Neuronal stem cell (in vitro differentiated cells): ENCODE measurements at regions not wholly inside any gene's neighbourhood (a gene's known extent, or its start where the extent isn't known, plus 50 kb on each side); places are given as distances from the start of the nearest gene placed in this dataset.
"Not testable (repeated sequence)": the region's sequence is repeated elsewhere in the genome, so short reads cannot be mapped to it uniquely, and the experiment has no call there.

ENCODE experiments used
- DNase-seq: peaks from one replicate; pipeline ENCODE4 v3.0.0-alpha.2; 2013; ENCODE audit warnings: low spot score
- H2AFZ ChIP-seq: one replicate; pipeline ENCODE4 v1.6.1; 2013; ENCODE audit warnings: mild to moderate bottlenecking, low read length, inconsistent platforms
- H2AK5ac ChIP-seq: 2 replicates; pipeline ENCODE4 v1.6.1; 2013; ENCODE audit warnings: low read depth, mild to moderate bottlenecking, inconsistent platforms, low read length, moderate library complexity, mixed read lengths
- H2BK120ac ChIP-seq: 2 replicates; pipeline ENCODE4 v1.6.1; 2013; ENCODE audit warnings: low read depth, mild to moderate bottlenecking, inconsistent platforms, low read length, moderate library complexity, mixed read lengths
- H2BK12ac ChIP-seq: one replicate; pipeline ENCODE4 v1.6.1; 2013; ENCODE audit warnings: low read length, inconsistent platforms
- H2BK15ac ChIP-seq: 2 replicates; pipeline ENCODE4 v1.6.1; 2013; ENCODE audit warnings: mild to moderate bottlenecking, low read length, inconsistent platforms, mixed read lengths
- H2BK5ac ChIP-seq: one replicate; pipeline ENCODE4 v1.6.1; 2013; ENCODE audit warnings: inconsistent platforms, mild to moderate bottlenecking, low read length, moderate library complexity
- H3K14ac ChIP-seq: one replicate; pipeline ENCODE4 v1.6.1; 2013; ENCODE audit warnings: low read length, inconsistent platforms
- H3K18ac ChIP-seq: 2 replicates; pipeline ENCODE4 v1.6.1; 2013; ENCODE audit warnings: low read length, inconsistent platforms
- H3K23ac ChIP-seq: 2 replicates; pipeline ENCODE4 v1.6.1; 2013; ENCODE audit warnings: low read depth, mild to moderate bottlenecking, mixed read lengths, low read length, inconsistent platforms; ENCODE audit not compliant: poor library complexity
- H3K27ac ChIP-seq: replicated peaks from 3 replicates; pipeline ENCODE4 v1.5.1; 2013; ENCODE audit warnings: low read length, inconsistent platforms
- H3K27me3 ChIP-seq, 3 experiments: 2 replicates each; pipeline ENCODE4 v1.6.1; 2013; ENCODE audit warnings: low read length in 3 of 3, mild to moderate bottlenecking in 2 of 3, inconsistent platforms in 1 of 3, low read depth in 1 of 3, mixed read lengths in 1 of 3, moderate library complexity in 1 of 3; ENCODE audit not compliant: control insufficient read depth in 3 of 3, insufficient read depth in 3 of 3
- H3K36me3 ChIP-seq, 2 donors: replicated peaks in 1 of 2; 2 replicates each; pipeline ENCODE4 v1.6.1; 2013; ENCODE audit warnings: low read length in 2 of 2; ENCODE audit not compliant: control insufficient read depth in 2 of 2, insufficient read depth in 2 of 2
- H3K4ac ChIP-seq: 2 replicates; pipeline ENCODE4 v1.6.1; 2013; ENCODE audit warnings: inconsistent platforms, mild to moderate bottlenecking, low read length, moderate library complexity
- H3K4me1 ChIP-seq, 2 donors: 1 replicate in 1 of 2; 2 replicates in 1 of 2; pipeline ENCODE4 v1.6.1; 2013; ENCODE audit warnings: low read length in 2 of 2, low read depth in 1 of 2; ENCODE audit not compliant: control insufficient read depth in 2 of 2, insufficient read depth in 1 of 2
- H3K4me2 ChIP-seq: one replicate; pipeline ENCODE4 v1.6.1; 2013; ENCODE audit warnings: mild to moderate bottlenecking, low read length, inconsistent platforms; ENCODE audit not compliant: insufficient read depth, poor library complexity, severe bottlenecking
- H3K4me3 ChIP-seq, 2 donors: 2 replicates each; pipeline ENCODE4 v1.5.1; 2013; ENCODE audit warnings: low read length in 2 of 2, mild to moderate bottlenecking in 2 of 2, inconsistent platforms in 1 of 2, moderate library complexity in 1 of 2
- H3K79me1 ChIP-seq: one replicate; pipeline ENCODE4 v1.6.1; 2013; ENCODE audit warnings: low read depth, mild to moderate bottlenecking, inconsistent platforms, low read length, moderate library complexity
- H3K9ac ChIP-seq: one replicate; pipeline ENCODE4 v1.6.1; 2013; ENCODE audit warnings: mild to moderate bottlenecking, low read depth, low read length, inconsistent platforms; ENCODE audit not compliant: poor library complexity
- H3K9me3 ChIP-seq, 2 donors: replicated peaks in 1 of 2; 2 replicates each; pipeline versions ENCODE3 to v1.6.1; 2013; ENCODE audit warnings: low read length in 2 of 2, mild to moderate bottlenecking in 2 of 2, inconsistent platforms in 1 of 2, low read depth in 1 of 2, mixed read lengths in 1 of 2, moderate library complexity in 1 of 2; ENCODE audit not compliant: control insufficient read depth in 2 of 2, insufficient read depth in 1 of 2
- H4K8ac ChIP-seq: one replicate; pipeline ENCODE4 v1.6.1; 2013; ENCODE audit warnings: low read depth, mild to moderate bottlenecking, inconsistent platforms, low read length, moderate library complexity
- H4K91ac ChIP-seq: one replicate; pipeline ENCODE4 v1.6.1; 2013; ENCODE audit warnings: low read length, low read depth, mild to moderate bottlenecking, inconsistent platforms; ENCODE audit not compliant: poor library complexity
- WGBS, 2 donors: extraction: QIAGEN DNeasy Blood & Tissue Kit; methylation state at CpG; one replicate each; pipeline ENCODE4 v1.1.7; 2013; ENCODE audit warnings: missing lambda C conversion rate in 2 of 2, mixed read lengths in 1 of 2; ENCODE audit not compliant: insufficient read length in 2 of 2, insufficient replicate concordance in 1 of 2; ENCODE audit errors: extremely low coverage in 2 of 2; 5-methylcytosine and 5-hydroxymethylcytosine counted together

DNA sequence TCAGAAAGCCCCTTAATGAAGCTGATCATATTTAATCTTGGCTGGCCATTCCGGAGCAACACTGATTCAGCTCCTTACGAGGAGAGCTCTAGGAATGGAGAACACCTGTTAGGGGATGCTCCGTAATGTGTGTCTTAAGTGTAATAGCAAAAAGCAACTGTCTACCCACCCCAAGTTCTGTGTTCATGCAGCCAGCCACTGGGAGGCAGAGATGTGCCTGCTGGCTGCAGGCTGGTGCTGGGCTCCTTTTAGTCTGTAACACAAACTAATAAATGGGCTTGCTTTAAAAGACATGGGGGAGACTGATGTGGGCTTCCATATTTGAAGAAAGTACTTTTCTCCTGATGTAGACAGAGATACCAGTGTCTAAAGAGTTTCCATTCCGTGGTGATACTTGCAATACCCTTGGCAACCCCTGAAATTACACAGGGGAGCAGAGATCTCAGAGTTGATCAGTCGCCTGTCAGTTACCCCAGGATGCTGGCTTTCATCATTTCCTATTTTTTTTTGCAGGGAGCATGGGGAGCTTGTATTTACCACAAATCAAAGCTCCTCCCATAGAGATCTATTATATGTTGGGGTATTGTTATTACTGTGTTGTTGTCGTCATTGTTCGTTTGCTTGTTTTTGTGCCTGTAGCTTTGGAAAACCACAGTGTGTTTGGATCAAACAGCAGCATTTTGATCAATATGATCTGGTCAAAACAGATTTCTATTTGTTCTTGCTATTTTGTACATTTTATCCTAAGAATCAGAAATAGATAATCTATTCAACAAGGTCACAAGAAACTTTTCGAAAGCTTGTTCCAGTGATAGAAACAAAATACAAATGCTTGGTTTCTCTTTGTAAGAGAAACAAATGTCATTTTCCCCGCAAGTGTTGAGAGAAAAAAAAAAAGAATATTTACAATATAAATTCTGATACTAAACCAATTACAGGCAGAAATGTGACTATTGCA, 65.8 kb downstream of the MTX3 start:
- no peaks in the 10 kb centered on the region for H3K9me3 ChIP-seq
- H2BK5ac ChIP-seq, result no peak overlapping the region
- H3K4me1 ChIP-seq, result peaks cover 0 to 6% of the 10 kb centered on the region in 2 donors
- DNase-seq, result no peak
- H2BK12ac ChIP-seq, result no peak overlapping the region
- H2AK5ac ChIP-seq, result no peak overlapping the region
- no peak overlapping the region for H3K4ac ChIP-seq
- H3K79me1 ChIP-seq, result no peaks in the 10 kb centered on the region
- no peak overlapping the region for H2BK120ac ChIP-seq
- H3K4me2 ChIP-seq, result no peak overlapping the region
- WGBS, 2 donors, result no CpG with 5 or more reads among the region's 9 CpGs
- H4K91ac ChIP-seq, result no peak overlapping the region
- no peak overlapping the region for H2BK15ac ChIP-seq
- no peak overlapping the region for H3K23ac ChIP-seq
- no peak overlapping the region for H3K18ac ChIP-seq
- H2AFZ ChIP-seq, result no peak overlapping the region
- no peak overlapping the region for H3K27ac ChIP-seq
- peaks cover 0 to 5% (median 0%) of the 10 kb centered on the region in 3 experiments for H3K27me3 ChIP-seq
- H4K8ac ChIP-seq, result no peak overlapping the region
- no peak overlapping the region for H3K4me3 ChIP-seq
- H3K14ac ChIP-seq, result no peak overlapping the region
- no peaks in the 10 kb centered on the region for H3K36me3 ChIP-seq
- no peak overlapping the region for H3K9ac ChIP-seq

DNA sequence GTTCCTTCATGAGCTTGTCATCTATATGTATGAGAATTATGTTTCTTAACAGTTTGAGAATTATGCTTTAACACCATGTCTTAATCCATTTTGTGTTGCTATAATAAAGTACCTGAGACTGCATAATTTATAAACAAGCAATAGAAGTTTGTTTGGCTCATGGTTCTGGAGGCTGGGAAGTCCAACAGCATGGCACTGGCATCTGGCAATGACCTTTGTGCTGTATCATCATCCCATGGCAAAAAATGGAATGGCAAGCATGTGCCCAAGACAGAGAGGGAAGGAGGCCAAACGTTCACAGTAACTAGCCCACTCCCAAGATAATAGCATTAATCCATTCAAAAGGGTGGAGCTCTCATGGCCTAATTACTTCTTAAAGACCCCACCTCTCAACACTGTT, 67.6 kb downstream of the MTX3 start:
- no peak for DNase-seq
- Histone ChIP-seq H3K27ac (no peak overlapping the region), H3K14ac (no peak overlapping the region), H3K4me3 (no peak overlapping the region), H3K36me3 (no peaks in the 10 kb centered on the region), H3K9me3 (peaks cover 0 to under 1% of the 10 kb centered on the region in 2 donors), H3K27me3 (peaks cover 0 to 5% (median 0%) of the 10 kb centered on the region in 3 experiments), H3K79me1 (no peaks in the 10 kb centered on the region), H2AFZ (no peak overlapping the region), H4K8ac (no peak overlapping the region), H3K4me1 (peaks cover 0 to 6% of the 10 kb centered on the region in 2 donors), H3K9ac (no peak overlapping the region), H2BK12ac (no peak overlapping the region), H3K23ac (no peak overlapping the region), H3K4ac (no peak overlapping the region), H3K4me2 (no peak overlapping the region), H2BK15ac (no peak overlapping the region), H2BK120ac (no peak overlapping the region), H2AK5ac (no peak overlapping the region), H4K91ac (no peak overlapping the region), H2BK5ac (no peak overlapping the region), H3K18ac (no peak overlapping the region)
- WGBS, 2 donors, result no CpG with 5 or more reads among the region's 1 CpG

DNA sequence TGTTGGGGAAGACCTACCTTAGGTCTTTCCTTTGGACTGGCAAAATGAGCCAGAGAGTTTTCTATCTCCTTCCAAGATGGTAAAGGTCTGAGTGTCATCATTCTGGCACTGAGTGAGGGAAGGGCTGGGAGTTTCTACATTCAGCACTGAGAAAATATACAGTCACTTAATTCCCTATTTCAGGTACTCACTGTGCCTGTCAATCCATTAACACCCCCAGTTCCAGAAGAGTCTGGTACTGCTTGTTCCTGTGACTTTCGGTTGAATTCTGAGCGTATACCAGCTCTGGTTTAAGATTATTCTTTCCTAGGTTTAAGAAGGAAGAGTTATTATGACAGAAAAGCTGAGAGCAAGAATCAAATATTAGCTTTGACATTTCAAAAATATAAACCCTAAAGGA, 68.4 kb downstream of the MTX3 start:
- Histone ChIP-seq H2BK15ac (no peak overlapping the region), H3K14ac (no peak overlapping the region), H3K27ac (no peak overlapping the region), H2AFZ (no peak overlapping the region), H2BK5ac (no peak overlapping the region), H3K27me3 (peaks cover 0 to 5% (median 0%) of the 10 kb centered on the region in 3 experiments), H3K4me1 (peaks cover 0 to 6% of the 10 kb centered on the region in 2 donors), H3K4me2 (no peak overlapping the region), H3K9me3 (peaks cover 0 to 6% of the 10 kb centered on the region in 2 donors), H3K9ac (no peak overlapping the region), H4K8ac (no peak overlapping the region), H4K91ac (no peak overlapping the region), H2AK5ac (no peak overlapping the region), H3K23ac (no peak overlapping the region), H3K18ac (no peak overlapping the region), H3K4ac (no peak overlapping the region), H3K79me1 (no peaks in the 10 kb centered on the region), H3K36me3 (no peaks in the 10 kb centered on the region), H2BK12ac (no peak overlapping the region), H3K4me3 (no peak overlapping the region), H2BK120ac (no peak overlapping the region)
- no peak for DNase-seq
- WGBS, 2 donors, result no CpG with 5 or more reads among the region's 2 CpGs

DNA sequence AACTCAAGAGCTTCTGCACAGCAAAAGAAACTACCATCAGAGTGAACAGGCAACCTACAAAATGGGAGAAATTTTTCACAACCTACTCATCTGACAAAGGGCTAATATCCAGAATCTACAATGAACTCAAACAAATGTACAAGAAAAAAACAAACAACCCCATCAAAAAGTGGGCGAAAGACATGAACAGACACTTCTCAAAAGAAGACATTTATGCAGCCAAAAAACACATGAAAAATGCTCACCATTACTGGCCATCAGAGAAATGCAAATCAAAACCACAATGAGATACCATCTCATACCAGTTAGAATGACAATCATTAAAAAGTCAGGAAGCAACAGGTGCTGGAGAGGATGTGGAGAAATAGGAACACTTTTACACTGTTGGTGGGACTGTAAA, 83.6 kb downstream of the MTX3 start:
- not testable (repeated sequence) for H3K18ac ChIP-seq, H2BK5ac ChIP-seq, H3K36me3 ChIP-seq, H3K27me3 ChIP-seq, H4K91ac ChIP-seq, H2BK12ac ChIP-seq, H3K4ac ChIP-seq, H3K27ac ChIP-seq, H3K4me1 ChIP-seq, H2BK15ac ChIP-seq, H3K9me3 ChIP-seq, H2AFZ ChIP-seq, H3K79me1 ChIP-seq, H3K23ac ChIP-seq, H4K8ac ChIP-seq, H3K9ac ChIP-seq, H2AK5ac ChIP-seq, H2BK120ac ChIP-seq, H3K14ac ChIP-seq, DNase-seq, H3K4me3 ChIP-seq, H3K4me2 ChIP-seq
- no CpG with 5 or more reads among the region's 1 CpG for WGBS, 2 donors
